ENCODE measurements at regions not wholly inside any gene's neighbourhood (a gene's known extent, or its start where the extent isn't known, plus 50 kb on each side); places are given as distances from the start of the nearest gene placed in this dataset.

GRCh38 chr5:54886866-54887265 is 98.5 kb downstream of the ESM1 start:
- no peak for TF ChIP-seq CTCF (conservative IDR thresholded peaks at IDR 0.05)
- no peak for TF ChIP-seq ZFX (IDR thresholded peaks at IDR 0.05)
